A549 (cell line): ENCODE measurements at regions not wholly inside any gene's neighbourhood (a gene's known extent, or its start where the extent isn't known, plus 50 kb on each side); places are given as distances from the start of the nearest gene placed in this dataset.

ENCODE experiments used
- ATAC-seq, 2 experiments: fragments of 200-7000 bp in 1 of 2; fragments of >200 bp in 1 of 2; cut with Nextera tagmentation in 1 of 2; cut with Tn5 transposase in 1 of 2; 3 replicates each; pipeline versions ENCODE4 v1.8.0 to v1.9.1; 2018 to 2020; ENCODE audit warnings: mild to moderate bottlenecking in 1 of 2, moderate library complexity in 1 of 2
- CTCF ChIA-PET: fragments of 300-600 bp; sonication (Branson Sonifier 250); formaldehyde crosslinking; extraction: SDS; loops from one replicate; lab custom pipeline; 2021; ENCODE audit warnings: antibody characterized with exemption, inconsistent platforms; lab: Yijun Ruan, JAX
- POLR2A ChIA-PET: fragments of 350-600 bp; formaldehyde crosslinking; extraction: SDS; loops from one replicate; lab custom pipeline; 2021; ENCODE audit warnings: antibody characterized with exemption, inconsistent platforms; lab: Yijun Ruan, JAX
- DNase-seq, 2 experiments: peaks; one replicate each; pipeline versions ENCODE4 v3.0.0 to v3.0.0-alpha.2; 2011 to 2016; ENCODE audit warnings: low read depth in 1 of 2, low spot score in 1 of 2
- FAIRE-seq: peaks from 2 replicates; lab custom pipeline; 2011; peaks lifted over from hg19 to GRCh38; lab: Jason Lieb, UNC
- H3K27ac ChIP-seq, 2 experiments: fragments of >200 bp; sonication (Bioruptor Twin); formaldehyde crosslinking; 3 replicates each; pipeline ENCODE4 v1.5.1; 2016 to 2017
- H3K4me1 ChIP-seq: fragments of >200 bp; sonication (Bioruptor Twin); formaldehyde crosslinking; 3 replicates; pipeline ENCODE4 v1.6.1; 2016
- H3K4me2 ChIP-seq: fragments of >200 bp; sonication (Bioruptor Twin); formaldehyde crosslinking; 3 replicates; pipeline ENCODE4 v1.6.1; 2016
- H3K4me3 ChIP-seq: fragments of >200 bp; sonication (Bioruptor Twin); formaldehyde crosslinking; 3 replicates; pipeline ENCODE4 v1.5.1; 2016
- H3K9me3 ChIP-seq: fragments of >200 bp; sonication (Bioruptor Twin); formaldehyde crosslinking; 3 replicates; pipeline ENCODE4 v1.6.1; 2016
- BCL3 ChIP-seq: fragments of >200 bp; sonication (Bioruptor Twin); formaldehyde crosslinking; IDR thresholded peaks from 3 replicates; pipeline ENCODE4 v1.6.1; 2016
- CBX2 ChIP-seq: fragments of 200-600 bp; sonication (generic); IDR thresholded peaks from 2 replicates; pipeline ENCODE4 v1.6.1; 2016; ENCODE audit warnings: low read depth, mild to moderate bottlenecking, borderline replicate concordance
- CBX8 ChIP-seq: fragments of 200-600 bp; sonication (generic); IDR thresholded peaks from 2 replicates; pipeline ENCODE4 v1.6.1; 2016
- CHD4 ChIP-seq: fragments of 200-600 bp; sonication (generic); IDR thresholded peaks from 2 replicates; pipeline ENCODE4 v1.6.1; 2016; ENCODE audit warnings: antibody characterized with exemption, mild to moderate bottlenecking, borderline replicate concordance
- EHF ChIP-seq: fragments of 250-450 bp; sonication (Bioruptor Pico); IDR thresholded peaks from 2 replicates; pipeline ENCODE4 v1.5.0; 2020; ENCODE audit warnings: mild to moderate bottlenecking
- ELK1 ChIP-seq: fragments of 150-350 bp; IDR thresholded peaks from 2 replicates; pipeline ENCODE4 v1.6.1; 2014; ENCODE audit warnings: low read depth, mild to moderate bottlenecking, low read length
- ESRRA ChIP-seq: fragments of 150-350 bp; IDR thresholded peaks from 2 replicates; pipeline ENCODE4 v1.6.1; 2014; ENCODE audit warnings: mild to moderate bottlenecking, low read length, borderline replicate concordance
- FOSB ChIP-seq: fragments of 250-450 bp; sonication (Bioruptor Pico); IDR thresholded peaks from 2 replicates; pipeline ENCODE4 v1.5.0; 2020; ENCODE audit warnings: mild to moderate bottlenecking, moderate library complexity
- FOXS1 ChIP-seq: fragments of 250-450 bp; sonication (Bioruptor Pico); IDR thresholded peaks from 2 replicates; pipeline ENCODE4 v1.5.0; 2020; ENCODE audit warnings: mild to moderate bottlenecking, moderate library complexity
- HOXB13 ChIP-seq: fragments of 250-450 bp; sonication (Bioruptor Pico); IDR thresholded peaks from 2 replicates; pipeline ENCODE4 v1.5.0; 2020; ENCODE audit warnings: low read depth, mild to moderate bottlenecking, moderate library complexity
- POLR2A ChIP-seq: IDR thresholded peaks from 2 replicates; pipeline ENCODE4 v1.6.1; 2012; ENCODE audit warnings: mild to moderate bottlenecking, low read length
- POLR2AphosphoS2 ChIP-seq: conservative IDR thresholded peaks from 2 replicates; pipeline ENCODE4 v1.6.1; 2012; ENCODE audit warnings: low read length, improper control_type of control experiment, inconsistent platforms
- RARB ChIP-seq: fragments of 250-450 bp; sonication (Bioruptor Pico); IDR thresholded peaks from 2 replicates; pipeline ENCODE4 v1.8.0; 2021; ENCODE audit warnings: mild to moderate bottlenecking, moderate library complexity
- RCOR1 ChIP-seq: fragments of 150-350 bp; IDR thresholded peaks from 2 replicates; pipeline ENCODE4 v1.6.1; 2014; ENCODE audit warnings: antibody characterized with exemption, low read length, low read depth
- RNF2 ChIP-seq: fragments of 200-600 bp; sonication (generic); IDR thresholded peaks from 2 replicates; pipeline ENCODE4 v1.6.1; 2016; ENCODE audit warnings: low read depth, mild to moderate bottlenecking, antibody characterized with exemption, moderate library complexity, borderline replicate concordance
- SMC3 ChIP-seq: fragments of >200 bp; sonication (Bioruptor Twin); formaldehyde crosslinking; IDR thresholded peaks from 3 replicates; pipeline ENCODE4 v1.6.1; 2018; ENCODE audit warnings: inconsistent platforms
- SREBF2 ChIP-seq: fragments of 450-650 bp; IDR thresholded peaks from 2 replicates; pipeline ENCODE4 v1.6.1; 2014; ENCODE audit warnings: mild to moderate bottlenecking, moderate library complexity
- TFCP2L1 ChIP-seq: fragments of 250-450 bp; sonication (Bioruptor Pico); IDR thresholded peaks from 2 replicates; pipeline ENCODE4 v1.5.0; 2021; ENCODE audit warnings: mild to moderate bottlenecking
- WGBS: methylation state at CpG from one replicate; pipeline ENCODE4 v1.1.6; 2017; ENCODE audit errors: missing lambda C conversion rate; 5-methylcytosine and 5-hydroxymethylcytosine counted together
- TF ChIP-seq, protein P1 (sequence below): fragments of 450-650 bp; IDR thresholded peaks from 2 replicates; pipeline ENCODE4 v1.6.1; 2014; ENCODE audit warnings: antibody characterized with exemption
- TF ChIP-seq, protein P2 (sequence below): fragments of >200 bp; sonication (Bioruptor Twin); formaldehyde crosslinking; IDR thresholded peaks from 2 replicates; pipeline ENCODE4 v1.6.1; 2016
- TF ChIP-seq, protein P3 (sequence below): fragments of 250-450 bp; sonication (Bioruptor Pico); IDR thresholded peaks from 2 replicates; pipeline ENCODE4 v1.5.0; 2020; ENCODE audit warnings: low read depth, mild to moderate bottlenecking, moderate library complexity

DNA sequence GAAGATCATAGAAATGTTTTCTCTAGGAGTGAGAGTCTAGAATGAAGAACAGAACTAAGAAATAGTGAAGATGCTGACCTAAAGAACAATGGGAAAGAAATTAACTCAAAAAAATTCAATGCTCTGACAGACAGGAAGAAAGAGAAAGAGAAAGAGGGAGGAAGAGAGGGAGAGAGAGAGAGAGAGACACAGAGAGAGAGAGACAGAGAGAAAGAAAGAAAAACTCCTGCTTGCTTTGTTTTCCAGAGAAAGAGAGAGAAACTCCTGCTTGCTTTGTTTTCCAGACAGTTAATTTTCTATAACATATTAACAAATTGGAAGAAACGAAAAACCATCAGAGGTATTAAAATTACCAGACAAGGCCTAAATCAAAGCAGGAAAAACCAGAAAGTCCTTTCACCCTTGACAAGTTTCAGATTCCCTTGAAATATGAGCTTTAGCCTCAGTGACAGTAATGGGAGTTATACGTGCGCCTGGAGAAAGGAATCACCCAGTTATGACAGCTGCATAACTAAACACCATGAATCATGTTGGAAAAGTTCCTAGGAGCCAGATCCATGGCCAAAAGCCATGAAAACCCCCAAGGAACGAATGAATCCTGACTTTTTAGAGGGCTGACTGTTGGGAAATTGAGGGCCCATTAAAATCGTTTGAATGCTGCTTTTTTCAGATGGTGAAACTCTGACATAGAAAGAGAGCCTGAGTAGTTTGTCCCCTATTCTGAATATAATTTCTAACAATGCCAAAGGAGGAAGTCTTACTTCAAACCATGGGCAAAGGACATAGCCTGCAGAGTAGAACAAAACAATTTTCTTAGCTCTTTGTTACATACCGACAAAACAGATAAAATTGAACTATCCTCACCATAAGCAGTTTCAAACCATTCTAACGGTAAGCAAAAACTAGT lies 228.6 kb upstream of the CHST9 start:
- Histone ChIP-seq H3K4me1 (no peaks in the 10 kb centered on the region), H3K4me2 (no peak overlapping the region), H3K4me3 (no peak overlapping the region), H3K9me3 (no peaks in the 10 kb centered on the region), H3K27ac (no peak overlapping the region)
- no peak for TF ChIP-seq POLR2AphosphoS2
- no peak for TF ChIP-seq SMC3
- no peak for TF ChIP-seq ESRRA
- ChIA-PET POLR2A (no interaction called here), CTCF (no interaction called here)
- WGBS: 24% methylated on average over 7 of the region's 7 CpGs
- FAIRE-seq (no peak), ATAC-seq (no peak), DNase-seq (no peak)

- POLR2A ChIA-PET: no interaction called here
- CTCF ChIA-PET: no interaction called here
- H3K9me3 ChIP-seq: no peaks in the 10 kb centered on the region
- no peak for FAIRE-seq
- TF ChIP-seq SREBF2 (no peak), CBX8 (no peak), RCOR1 (no peak), BCL3 (no peak)
- TF ChIP-seq, protein P1, sequence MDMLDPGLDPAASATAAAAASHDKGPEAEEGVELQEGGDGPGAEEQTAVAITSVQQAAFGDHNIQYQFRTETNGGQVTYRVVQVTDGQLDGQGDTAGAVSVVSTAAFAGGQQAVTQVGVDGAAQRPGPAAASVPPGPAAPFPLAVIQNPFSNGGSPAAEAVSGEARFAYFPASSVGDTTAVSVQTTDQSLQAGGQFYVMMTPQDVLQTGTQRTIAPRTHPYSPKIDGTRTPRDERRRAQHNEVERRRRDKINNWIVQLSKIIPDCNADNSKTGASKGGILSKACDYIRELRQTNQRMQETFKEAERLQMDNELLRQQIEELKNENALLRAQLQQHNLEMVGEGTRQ: no peak
- TF ChIP-seq, all 56 proteins: peak for 0
- DNase-seq: no peak
- WGBS: 6% methylated on average over 1 of the region's 1 CpG
- Histone ChIP-seq H3K4me1 (no peaks in the 10 kb centered on the region), H3K27ac (no peak overlapping the region), H3K4me3 (no peak overlapping the region), H3K4me2 (no peak overlapping the region)
- ATAC-seq: no peak
Observed at GRCh38 chr18:27412556-27412955, 227.4 kb upstream of the CHST9 start.

- no peaks in the 10 kb centered on the region for H3K4me1 ChIP-seq
- no peak for TF ChIP-seq CHD4
- TF ChIP-seq CBX8: no peak
- TF ChIP-seq RARB: no peak
- no peak for TF ChIP-seq ELK1
- TF ChIP-seq, protein P2, sequence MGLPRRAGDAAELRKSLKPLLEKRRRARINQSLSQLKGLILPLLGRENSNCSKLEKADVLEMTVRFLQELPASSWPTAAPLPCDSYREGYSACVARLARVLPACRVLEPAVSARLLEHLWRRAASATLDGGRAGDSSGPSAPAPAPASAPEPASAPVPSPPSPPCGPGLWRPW: no peak
- TF ChIP-seq TFCP2L1 (CRISPR knock-in tag): no peak
- TF ChIP-seq POLR2A: no peak
- no peak for TF ChIP-seq FOSB (CRISPR knock-in tag)
- TF ChIP-seq HOXB13 (CRISPR knock-in tag): no peak
- no peak for TF ChIP-seq EHF (CRISPR knock-in tag)
- TF ChIP-seq, protein P3, sequence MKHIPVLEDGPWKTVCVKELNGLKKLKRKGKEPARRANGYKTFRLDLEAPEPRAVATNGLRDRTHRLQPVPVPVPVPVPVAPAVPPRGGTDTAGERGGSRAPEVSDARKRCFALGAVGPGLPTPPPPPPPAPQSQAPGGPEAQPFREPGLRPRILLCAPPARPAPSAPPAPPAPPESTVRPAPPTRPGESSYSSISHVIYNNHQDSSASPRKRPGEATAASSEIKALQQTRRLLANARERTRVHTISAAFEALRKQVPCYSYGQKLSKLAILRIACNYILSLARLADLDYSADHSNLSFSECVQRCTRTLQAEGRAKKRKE (CRISPR knock-in tag): no peak
- no peak for TF ChIP-seq RNF2
- no peak for TF ChIP-seq FOXS1
- no peak for TF ChIP-seq CBX2
- no peak overlapping the region for H3K4me2 ChIP-seq
- H3K9me3 ChIP-seq: no peaks in the 10 kb centered on the region
- H3K27ac ChIP-seq: no peak overlapping the region
- ATAC-seq (no peak), FAIRE-seq (no peak), DNase-seq (no peak)
- CTCF ChIA-PET: no interaction called here
- no peak overlapping the region for H3K4me3 ChIP-seq
- POLR2A ChIA-PET: no interaction called here
- 19% methylated on average over 2 of the region's 2 CpGs for WGBS
Observed at GRCh38 chr18:27411911-27412310, 226.8 kb upstream of the CHST9 start.
